Trophoblast cell (in vitro differentiated cells and primary cell): ENCODE measurements at regions not wholly inside any gene's neighbourhood (a gene's known extent, or its start where the extent isn't known, plus 50 kb on each side); places are given as distances from the start of the nearest gene placed in this dataset.

Experiments used
- DNase-seq, 2 donors: peaks; one replicate each; pipeline ENCODE4 v3.0.0-alpha.2; 2016
- H2AFZ ChIP-seq: 2 replicates; pipeline ENCODE4 v1.6.1; 2013; ENCODE audit warnings: low read length, moderate library complexity, mild to moderate bottlenecking; ENCODE audit not compliant: insufficient read depth, poor library complexity
- H2AK5ac ChIP-seq: 2 replicates; pipeline ENCODE4 v1.6.1; 2013; ENCODE audit warnings: mild to moderate bottlenecking, low read length
- H2BK120ac ChIP-seq: 2 replicates; pipeline ENCODE4 v1.6.1; 2013; ENCODE audit warnings: low read length, mild to moderate bottlenecking, moderate library complexity; ENCODE audit not compliant: insufficient read depth, poor library complexity
- H2BK12ac ChIP-seq: 2 replicates; pipeline ENCODE4 v1.6.1; 2013; ENCODE audit warnings: mild to moderate bottlenecking, low read length, moderate library complexity
- H2BK5ac ChIP-seq: 2 replicates; pipeline ENCODE4 v1.6.1; 2013; ENCODE audit warnings: low read length, low read depth, moderate library complexity, mild to moderate bottlenecking; ENCODE audit not compliant: poor library complexity
- H3K14ac ChIP-seq: 2 replicates; pipeline ENCODE4 v1.6.1; 2013; ENCODE audit warnings: mild to moderate bottlenecking, low read length
- H3K18ac ChIP-seq: 2 replicates; pipeline ENCODE4 v1.6.1; 2013; ENCODE audit warnings: mild to moderate bottlenecking, low read length
- H3K23ac ChIP-seq: 2 replicates; pipeline ENCODE4 v1.6.1; 2013; ENCODE audit warnings: low read length
- H3K27ac ChIP-seq: 2 replicates; pipeline ENCODE4 v1.5.1; 2013; ENCODE audit warnings: low read depth, mild to moderate bottlenecking, inconsistent platforms, low read length, moderate library complexity
- H3K27me3 ChIP-seq: 2 replicates; pipeline ENCODE4 v1.6.1; 2013; ENCODE audit warnings: inconsistent platforms, mild to moderate bottlenecking, low read length, moderate library complexity; ENCODE audit not compliant: insufficient read depth
- H3K36me3 ChIP-seq, 2 experiments: 1 replicate in 1 of 2; 2 replicates in 1 of 2; pipeline ENCODE4 v1.6.1; 2013; ENCODE audit warnings: low read length in 2 of 2, mild to moderate bottlenecking in 2 of 2, moderate library complexity in 1 of 2; ENCODE audit not compliant: insufficient read depth in 2 of 2, control insufficient read depth in 1 of 2
- H3K4ac ChIP-seq: 2 replicates; pipeline ENCODE4 v1.6.1; 2013; ENCODE audit warnings: low read depth, mild to moderate bottlenecking, low read length, moderate library complexity
- H3K4me1 ChIP-seq, 2 experiments: 1 replicate in 1 of 2; 2 replicates in 1 of 2; pipeline ENCODE4 v1.6.1; 2013; ENCODE audit warnings: low read length in 2 of 2, mild to moderate bottlenecking in 2 of 2, moderate library complexity in 1 of 2; ENCODE audit not compliant: insufficient read depth in 2 of 2, control insufficient read depth in 1 of 2
- H3K4me2 ChIP-seq: 2 replicates; pipeline ENCODE4 v1.6.1; 2013; ENCODE audit warnings: inconsistent platforms, mild to moderate bottlenecking, low read length, moderate library complexity
- H3K4me3 ChIP-seq: 2 replicates; pipeline ENCODE4 v1.5.1; 2013; ENCODE audit warnings: mild to moderate bottlenecking, low read depth, low read length, inconsistent platforms
- H3K79me1 ChIP-seq: one replicate; pipeline ENCODE4 v1.6.1; 2013; ENCODE audit warnings: low read length
- H3K79me2 ChIP-seq: 2 replicates; pipeline ENCODE4 v1.6.1; 2013; ENCODE audit warnings: low read length, mild to moderate bottlenecking; ENCODE audit not compliant: control insufficient read depth, insufficient read depth, poor library complexity
- H3K9ac ChIP-seq: 2 replicates; pipeline ENCODE4 v1.6.1; 2013; ENCODE audit warnings: mild to moderate bottlenecking, low read length
- H3K9me3 ChIP-seq: 2 replicates; pipeline ENCODE4 v1.6.1; 2013; ENCODE audit warnings: low read depth, mild to moderate bottlenecking, control low read depth, inconsistent platforms, low read length; ENCODE audit not compliant: insufficient read depth
- H4K12ac ChIP-seq: 2 replicates; pipeline ENCODE4 v1.6.1; 2013; ENCODE audit warnings: low read depth, mild to moderate bottlenecking, low read length, moderate library complexity
- H4K8ac ChIP-seq: 2 replicates; pipeline ENCODE4 v1.6.1; 2013; ENCODE audit warnings: low read depth, mild to moderate bottlenecking, low read length, moderate library complexity
- H4K91ac ChIP-seq: one replicate; pipeline ENCODE4 v1.6.1; 2013; ENCODE audit warnings: low read depth, mild to moderate bottlenecking, low read length, moderate library complexity
- WGBS: extraction: QIAGEN DNeasy Blood & Tissue Kit; methylation state at CpG from one replicate; pipeline ENCODE4 v1.1.7; 2013; ENCODE audit warnings: missing lambda C conversion rate; ENCODE audit not compliant: insufficient read length, insufficient coverage; ENCODE audit errors: extremely low coverage; 5-methylcytosine and 5-hydroxymethylcytosine counted together

- H2AK5ac ChIP-seq = no peak overlapping the region
These were observed 367.9 kb downstream of the SOX9 start for GRCh38 chr17:72488555-72489271.

GRCh38 chr17:72489272-72489641 is 368.4 kb downstream of the SOX9 start:
- no peak for DNase-seq
- no CpG with 5 or more reads among the region's 5 CpGs for WGBS
- Histone ChIP-seq H3K4me2 (no peak overlapping the region), H3K18ac (no peak overlapping the region), H4K12ac (no peak overlapping the region), H3K9me3 (peaks cover 2% of the 10 kb centered on the region), H3K23ac (no peak overlapping the region), H4K8ac (no peak overlapping the region), H3K27me3 (no peaks in the 10 kb centered on the region), H2BK12ac (no peak overlapping the region), H3K14ac (no peak overlapping the region), H3K4me1 (no peaks in the 10 kb centered on the region), H3K9ac (no peak overlapping the region), H2AFZ (no peak overlapping the region), H3K36me3 (no peaks in the 10 kb centered on the region), H2AK5ac (no peak overlapping the region), H3K79me2 (no peaks in the 10 kb centered on the region), H2BK120ac (no peak overlapping the region), H3K27ac (no peak overlapping the region), H3K4ac (no peak overlapping the region), H3K4me3 (no peak overlapping the region), H2BK5ac (no peak overlapping the region), H4K91ac (no peak overlapping the region), H3K79me1 (no peaks in the 10 kb centered on the region)

More at GRCh38 chr17:72488555-72489271, 367.9 kb downstream of the SOX9 start:
- Histone ChIP-seq H3K79me1 (no peaks in the 10 kb centered on the region), H4K91ac (no peak overlapping the region), H3K4me1 (no peaks in the 10 kb centered on the region), H3K18ac (no peak overlapping the region), H2BK5ac (no peak overlapping the region), H3K4ac (no peak overlapping the region), H3K36me3 (no peaks in the 10 kb centered on the region), H4K8ac (no peak overlapping the region), H3K14ac (no peak overlapping the region), H3K9me3 (peaks cover 2% of the 10 kb centered on the region), H3K27me3 (no peaks in the 10 kb centered on the region), H4K12ac (no peak overlapping the region), H3K27ac (no peak overlapping the region), H3K79me2 (no peaks in the 10 kb centered on the region), H2BK120ac (no peak overlapping the region), H3K9ac (no peak overlapping the region), H2AFZ (no peak overlapping the region), H2BK12ac (no peak overlapping the region), H3K4me2 (no peak overlapping the region), H3K23ac (no peak overlapping the region), H3K4me3 (no peak overlapping the region)
- DNase-seq = no peak
- WGBS = no CpG with 5 or more reads among the region's 11 CpGs

- Histone ChIP-seq H3K36me3 (no peaks in the 10 kb centered on the region), H2AK5ac (no peak overlapping the region), H3K27ac (no peak overlapping the region), H3K4me1 (no peaks in the 10 kb centered on the region), H3K18ac (no peak overlapping the region), H2BK12ac (no peak overlapping the region), H3K9ac (no peak overlapping the region), H3K9me3 (peaks cover 2% of the 10 kb centered on the region), H2BK120ac (no peak overlapping the region), H2AFZ (no peak overlapping the region), H4K91ac (no peak overlapping the region), H3K4me2 (no peak overlapping the region), H4K12ac (no peak overlapping the region), H3K27me3 (no peaks in the 10 kb centered on the region), H3K79me2 (no peaks in the 10 kb centered on the region), H3K14ac (no peak overlapping the region), H2BK5ac (no peak overlapping the region), H4K8ac (no peak overlapping the region), H3K4me3 (no peak overlapping the region), H3K4ac (no peak overlapping the region), H3K79me1 (no peaks in the 10 kb centered on the region), H3K23ac (no peak overlapping the region)
- no CpG with 5 or more reads among the region's 2 CpGs for WGBS
- DNase-seq = no peak
These were observed 370.3 kb downstream of the SOX9 start for GRCh38 chr17:72491102-72491501.

GRCh38 chr17:72492494-72492893 is 371.7 kb downstream of the SOX9 start:
- WGBS = no CpG with 5 or more reads among the region's 2 CpGs
- Histone ChIP-seq H4K8ac (no peak overlapping the region), H3K27me3 (no peaks in the 10 kb centered on the region), H2AK5ac (no peak overlapping the region), H2BK120ac (no peak overlapping the region), H3K9me3 (peaks cover 2% of the 10 kb centered on the region), H3K27ac (no peak overlapping the region), H3K36me3 (no peaks in the 10 kb centered on the region), H3K4me1 (no peaks in the 10 kb centered on the region), H3K79me2 (no peaks in the 10 kb centered on the region), H2BK12ac (no peak overlapping the region), H3K79me1 (no peaks in the 10 kb centered on the region), H3K4ac (no peak overlapping the region), H4K12ac (no peak overlapping the region), H2BK5ac (no peak overlapping the region), H3K4me2 (no peak overlapping the region), H3K4me3 (no peak overlapping the region), H3K14ac (no peak overlapping the region), H4K91ac (no peak overlapping the region), H2AFZ (no peak overlapping the region), H3K18ac (no peak overlapping the region), H3K23ac (no peak overlapping the region), H3K9ac (no peak overlapping the region)
- no peak for DNase-seq
